GM19397 (cell line): ENCODE measurements at regions not wholly inside any gene's neighbourhood (a gene's known extent, or its start where the extent isn't known, plus 50 kb on each side); places are given as distances from the start of the nearest gene placed in this dataset.

Experiments used
- ATAC-seq: cut with Tn5 transposase; IDR thresholded peaks from one replicate; pipeline ENCODE4 v1.9.1; 2021; ENCODE audit warnings: mild to moderate bottlenecking, moderate library complexity; ENCODE audit not compliant: unreplicated experiment

DNA sequence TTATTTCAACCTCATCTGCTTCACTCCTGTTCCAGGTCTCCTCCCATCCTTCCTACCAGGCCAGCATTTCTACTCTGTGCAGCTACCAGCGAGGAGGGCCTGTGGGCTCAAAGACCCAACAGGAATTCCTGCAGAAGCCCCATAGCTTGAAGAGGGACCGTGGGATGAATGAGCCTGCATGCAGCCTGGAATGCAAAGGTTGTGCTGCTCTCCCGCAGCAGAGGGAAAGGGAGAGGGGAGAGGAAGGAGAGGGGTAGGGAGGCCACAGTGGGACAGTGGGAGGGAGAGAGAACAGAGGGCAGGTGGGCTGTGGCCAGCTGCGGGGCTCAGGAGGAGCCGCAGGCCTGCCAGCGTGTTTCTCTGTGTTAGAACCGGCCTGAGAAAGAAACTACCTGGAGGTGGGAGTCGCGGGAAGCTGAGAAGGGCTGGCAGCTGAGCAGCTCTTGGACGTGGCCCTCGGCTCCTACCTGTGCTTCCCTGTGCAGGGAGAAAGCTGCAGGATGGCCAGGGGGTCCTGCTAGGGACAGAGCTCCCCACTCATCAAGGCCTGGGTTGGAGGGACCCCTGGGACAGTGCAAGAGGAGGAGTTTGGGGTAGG, 66.1 kb upstream of the MLN start:
- no peak for ATAC-seq

DNA sequence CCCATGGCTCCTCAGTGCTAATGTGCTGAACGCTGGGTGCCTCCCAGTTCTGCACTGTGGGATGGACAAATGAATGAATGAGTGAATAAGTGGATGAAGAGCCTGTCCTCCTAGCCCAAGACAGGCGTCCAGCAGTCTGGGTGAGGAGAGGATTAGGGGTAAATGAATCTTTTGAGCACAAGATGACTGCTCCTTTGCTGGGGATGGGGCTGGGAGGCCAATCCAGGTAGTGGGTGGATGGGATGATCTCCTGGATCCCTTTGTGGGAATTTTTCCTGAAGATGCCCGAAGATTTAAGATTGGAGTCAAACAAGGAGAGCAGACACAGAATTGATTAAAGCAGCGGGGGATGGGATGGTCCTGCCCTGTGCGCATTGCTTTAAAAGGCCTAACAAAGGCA, 65.3 kb upstream of the MLN start:
- ATAC-seq, result no peak

DNA sequence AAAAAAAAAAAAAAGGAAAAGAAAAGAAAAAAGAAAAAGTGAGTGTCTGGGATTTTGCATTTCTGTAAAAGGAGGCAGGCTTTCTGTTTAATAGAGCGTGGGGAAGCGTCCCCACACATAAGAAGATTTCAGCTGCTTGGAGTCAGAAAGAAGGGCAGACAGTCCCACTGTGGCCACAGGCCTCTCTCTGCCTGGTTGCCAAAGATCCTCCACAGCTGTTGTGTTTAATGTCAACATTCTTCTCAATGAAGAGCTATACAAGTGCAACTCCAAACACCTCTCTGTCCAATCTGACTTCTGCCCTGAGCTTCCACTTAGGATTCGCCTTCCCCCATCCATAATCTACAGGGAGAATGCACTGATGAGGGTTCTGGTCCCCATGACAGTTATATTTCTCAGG, 64.3 kb upstream of the MLN start:
- no peak for ATAC-seq

DNA sequence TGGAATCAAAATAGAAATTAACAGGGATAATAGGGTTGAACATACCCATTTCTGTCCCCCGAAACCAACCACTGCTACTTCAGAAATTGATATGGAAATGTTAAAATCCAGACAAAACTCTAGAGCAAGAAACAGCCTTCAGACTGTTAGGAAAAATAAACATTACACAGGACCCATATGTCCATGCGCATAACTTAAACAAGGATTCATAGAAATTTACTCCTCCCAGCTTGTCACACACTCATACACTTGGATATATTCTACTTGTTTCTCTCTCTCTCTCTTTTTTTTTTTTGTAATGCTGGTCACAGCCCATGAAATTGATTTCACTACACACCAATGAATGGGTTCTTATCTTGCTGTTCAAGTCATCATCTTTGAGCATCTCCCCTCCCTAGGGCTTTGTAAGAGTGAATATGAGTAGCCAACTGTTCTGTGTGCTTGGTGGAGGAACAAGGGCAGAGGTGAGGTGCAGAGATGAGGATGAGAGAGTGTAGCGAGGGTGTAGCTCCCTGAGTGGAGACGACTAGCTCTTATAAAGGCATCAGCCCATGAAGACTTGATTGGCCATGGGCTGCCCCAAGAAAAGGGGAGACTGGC, 61.8 kb upstream of the MLN start:
- ATAC-seq, result no peak

DNA sequence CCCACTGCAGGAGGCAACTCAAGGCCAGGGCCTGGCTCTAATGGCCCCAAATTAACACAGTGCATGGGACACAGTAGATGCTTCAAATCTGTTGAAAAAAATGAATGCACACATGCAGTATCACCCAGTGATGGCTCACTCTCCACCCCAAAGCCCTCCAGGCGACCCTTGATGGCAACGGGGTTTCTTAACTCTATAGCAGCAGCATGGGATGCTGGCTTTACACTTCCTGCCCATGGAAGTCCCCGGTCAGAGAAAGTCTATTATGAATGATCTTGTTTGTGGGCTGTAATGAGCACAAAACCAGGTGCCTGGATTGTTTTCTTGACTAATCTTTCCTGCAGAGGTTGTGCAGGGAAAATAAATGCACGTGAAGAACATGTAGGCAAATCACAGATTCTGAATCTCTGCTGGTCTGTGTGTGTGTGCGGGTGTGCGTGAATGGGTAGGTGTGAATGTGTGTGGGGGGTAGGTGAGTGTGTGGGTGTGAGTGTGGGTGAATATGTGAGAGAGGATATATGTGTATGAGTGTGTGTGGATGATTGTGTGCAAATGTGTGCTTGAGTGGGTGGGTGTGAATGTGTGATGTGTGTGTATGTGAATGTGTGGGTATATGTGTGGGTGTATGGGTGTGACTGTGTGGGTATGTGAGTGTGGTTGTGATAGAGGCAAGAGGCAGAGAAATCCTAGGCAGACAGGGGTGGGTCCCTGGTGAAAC, 60.1 kb upstream of the MLN start:
- no peak for ATAC-seq

DNA sequence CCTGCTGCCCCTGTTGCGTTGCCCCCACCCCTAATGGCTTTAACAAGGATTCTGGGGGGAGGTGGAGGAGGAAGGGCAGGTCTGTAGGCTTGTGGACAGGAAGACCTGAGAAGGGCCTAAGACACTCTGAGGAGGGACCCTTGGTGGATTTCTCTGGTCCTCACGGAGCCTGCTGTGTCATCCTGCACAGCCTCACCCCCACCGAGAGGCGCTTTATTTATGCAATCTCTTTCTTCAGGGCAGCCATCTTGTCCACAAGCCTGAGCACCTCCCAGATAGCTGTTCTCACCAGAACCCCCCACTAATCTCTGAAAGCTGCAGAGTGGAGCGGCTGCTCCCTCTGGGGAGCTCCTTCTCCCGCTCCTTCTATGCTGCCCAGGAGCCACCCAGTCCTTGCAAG, 59.3 kb upstream of the MLN start:
- ATAC-seq, result no peak

DNA sequence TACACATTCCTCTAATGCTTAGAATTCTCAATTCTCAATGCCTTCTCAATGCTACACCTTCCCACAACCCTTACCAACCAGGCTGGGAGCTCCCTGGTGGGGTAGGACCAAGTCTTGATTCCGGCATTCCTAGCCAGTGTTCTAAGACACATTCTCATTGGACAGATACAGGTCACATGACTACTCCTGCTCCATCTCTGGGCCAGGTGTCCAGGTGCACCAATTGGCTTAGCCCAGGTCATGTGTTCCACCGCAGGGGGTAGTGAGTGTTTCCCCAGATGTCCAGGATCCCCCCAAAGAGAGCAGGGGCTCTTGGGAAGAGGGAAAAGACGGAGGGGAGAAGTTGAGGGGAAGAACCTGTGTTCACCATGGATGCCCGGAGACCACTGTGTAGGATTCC, 58.7 kb upstream of the MLN start:
- no peak for ATAC-seq

DNA sequence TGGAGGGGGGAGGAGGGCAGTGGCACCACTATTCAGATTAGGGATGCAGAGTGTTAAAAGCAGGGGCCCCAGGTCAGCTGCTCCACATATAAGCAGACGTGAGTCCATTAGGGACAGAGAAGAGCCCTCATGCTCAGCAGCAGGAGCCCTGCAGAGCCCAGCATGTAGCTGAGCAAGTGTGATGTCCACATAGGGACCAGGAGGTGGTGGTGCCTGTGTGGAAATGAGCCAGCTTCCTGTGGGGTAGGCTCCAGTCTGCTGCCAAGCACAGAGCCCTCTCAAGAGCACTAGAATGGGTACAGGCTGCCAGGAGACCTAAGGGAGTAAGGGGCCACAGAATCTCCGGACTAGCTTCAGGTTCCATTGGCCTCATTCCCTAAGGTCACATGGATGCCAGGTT, 57.9 kb upstream of the MLN start:
- no peak for ATAC-seq

DNA sequence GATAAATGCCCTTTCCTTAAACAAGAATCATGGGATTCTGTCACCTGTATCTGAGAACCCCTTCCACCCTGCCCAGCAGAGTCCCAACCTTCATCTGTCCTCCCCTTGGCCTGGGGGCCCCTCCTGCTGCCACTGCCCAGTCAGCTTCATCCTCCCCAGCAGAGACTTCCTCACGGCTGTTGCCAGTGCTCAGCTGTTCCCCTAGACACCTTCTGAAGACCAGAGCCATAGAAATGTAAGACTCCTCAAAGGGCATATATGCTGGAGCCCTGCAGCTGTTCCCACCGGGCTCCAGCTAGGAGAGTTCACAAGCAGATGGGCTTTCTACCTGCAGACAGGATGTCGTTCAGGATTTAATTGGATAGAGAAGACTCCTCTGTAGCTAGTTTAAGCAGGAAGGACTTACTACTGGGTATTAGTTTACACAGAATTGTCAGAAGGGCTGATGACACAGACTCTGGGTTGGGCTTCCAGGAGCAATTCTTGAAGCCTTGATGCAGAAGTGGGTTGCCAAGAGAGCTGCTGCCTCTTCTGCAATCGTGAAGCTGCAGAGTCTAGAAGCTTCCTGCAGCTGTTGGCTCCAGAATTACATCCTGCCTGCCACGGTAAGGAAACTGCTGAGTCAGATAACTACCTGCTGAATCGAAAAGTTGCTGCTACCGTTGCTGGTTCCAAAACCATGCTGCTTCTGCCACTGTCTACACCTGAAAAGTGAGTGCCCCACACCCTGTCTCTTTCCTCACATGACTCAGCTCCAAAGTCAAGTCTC, 57.1 kb upstream of the MLN start:
- no peak for ATAC-seq

DNA sequence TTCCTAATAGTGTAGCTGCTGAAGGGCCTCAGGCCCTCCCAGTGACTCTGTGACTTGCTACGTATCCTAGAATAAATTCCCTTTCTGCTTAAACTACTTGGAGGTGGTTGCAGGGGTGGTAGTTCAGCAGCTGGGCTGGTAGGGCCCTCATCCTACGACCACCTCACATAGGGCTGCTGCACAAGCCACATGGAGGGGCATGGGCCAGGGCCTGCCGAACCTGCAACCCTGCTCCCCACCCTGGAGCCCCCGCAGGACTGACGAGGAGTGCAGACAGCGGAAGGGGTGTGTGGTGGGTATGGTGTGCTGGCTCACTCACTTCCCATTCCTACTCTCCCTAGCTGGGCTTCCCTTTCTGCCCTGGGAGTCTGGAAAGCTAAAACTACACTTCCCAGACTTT, 56.2 kb upstream of the MLN start:
- ATAC-seq, result no peak

DNA sequence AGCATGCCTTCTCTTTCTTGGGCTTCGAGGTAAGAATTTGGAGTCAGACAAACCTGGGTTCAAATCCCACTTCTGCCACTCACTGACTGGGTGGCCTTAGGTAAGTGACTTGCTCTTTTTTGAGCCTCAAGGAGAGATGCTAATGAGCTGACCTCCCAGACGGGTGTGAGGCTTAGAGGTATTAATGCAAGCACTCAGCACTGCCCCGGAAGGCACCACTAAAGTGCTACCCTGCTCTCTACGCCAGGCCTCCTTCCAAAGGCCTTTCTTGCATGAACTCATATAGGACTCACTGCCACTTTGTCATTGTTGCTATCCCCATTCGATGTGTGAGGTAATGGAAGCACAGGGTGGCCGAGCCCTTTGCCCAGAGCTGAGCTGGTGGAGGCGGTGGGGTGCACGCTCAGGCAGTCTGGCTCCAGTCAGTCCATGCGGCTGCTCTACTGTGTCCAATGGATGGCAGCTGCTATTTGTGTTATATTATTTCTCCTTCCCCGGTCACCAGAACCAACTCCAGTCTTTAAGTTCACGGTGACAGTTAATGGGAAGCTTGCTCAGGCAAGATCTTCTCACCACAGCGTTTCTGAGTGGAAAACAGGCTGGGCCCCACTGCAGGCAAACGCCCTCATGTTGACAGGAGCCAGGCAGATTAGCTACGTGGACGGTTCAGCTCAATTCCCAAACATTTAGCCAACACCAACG, 55.2 kb upstream of the MLN start:
- no peak for ATAC-seq

DNA sequence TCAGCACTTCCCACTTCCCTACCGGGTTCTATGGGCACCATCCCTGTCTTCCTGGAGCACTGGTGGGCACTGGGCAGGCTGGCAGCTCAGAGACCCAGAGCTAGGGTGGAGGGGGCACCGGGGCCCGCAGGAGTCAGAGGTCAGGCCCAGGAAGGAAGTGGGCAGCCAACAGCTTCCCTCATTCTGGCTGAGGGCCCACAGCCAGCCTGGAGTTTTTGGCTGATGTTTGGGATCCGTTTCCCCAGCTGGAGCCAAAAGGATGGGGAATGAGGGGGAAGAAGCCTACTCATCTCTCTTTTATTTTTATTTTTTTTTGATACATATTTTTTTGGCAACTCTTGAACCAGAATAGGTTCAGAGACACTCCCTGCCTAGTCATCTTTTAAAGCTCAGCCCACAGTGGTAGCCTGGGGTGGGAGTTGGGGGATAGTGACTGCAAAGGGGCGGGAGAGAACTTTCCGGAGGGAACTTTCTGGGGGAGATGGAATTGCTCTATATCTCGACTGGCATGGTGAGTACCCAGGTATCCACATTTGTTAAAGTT, 54.2 kb upstream of the MLN start:
- no peak for ATAC-seq

DNA sequence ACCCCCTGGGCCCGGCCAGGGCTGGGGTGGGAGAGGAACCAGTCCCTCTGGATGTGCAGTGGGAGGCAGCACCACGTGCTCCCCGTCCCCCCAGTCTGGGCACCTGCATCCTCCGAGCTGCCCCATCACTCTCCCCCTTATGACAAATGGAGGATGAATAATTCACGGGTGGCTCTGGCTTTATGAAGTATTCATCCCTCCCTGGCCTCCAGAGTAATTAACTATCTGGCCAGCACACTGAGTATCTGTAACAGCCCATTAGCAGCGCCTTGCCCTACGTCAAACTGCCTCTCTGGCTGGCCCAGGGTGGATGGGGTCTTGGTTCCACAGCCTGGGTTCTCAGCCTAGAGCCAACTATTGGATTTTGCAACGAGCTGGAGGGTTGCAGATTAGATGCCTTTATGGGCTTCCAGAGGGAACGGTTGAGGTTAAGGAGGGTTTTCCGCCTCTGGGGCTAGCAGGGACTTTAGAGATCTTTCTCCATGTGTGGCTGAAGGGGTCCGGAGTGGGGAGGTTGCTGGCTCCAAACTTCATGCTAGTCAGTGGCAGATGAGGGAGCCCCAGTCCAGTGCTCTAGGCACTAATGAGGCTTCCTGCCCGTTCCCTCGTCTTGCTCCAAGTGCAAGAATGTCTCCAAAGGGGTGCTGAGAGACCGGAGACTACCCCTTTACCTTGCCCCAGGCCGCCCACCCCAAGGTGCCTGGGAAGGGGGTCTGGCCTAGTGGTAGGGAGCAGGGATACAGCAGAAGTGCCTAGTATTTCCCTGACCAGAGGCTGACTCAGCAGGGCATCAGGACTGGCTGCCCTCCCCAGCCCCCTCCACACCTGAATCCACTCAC, 53.5 kb upstream of the MLN start:
- no peak for ATAC-seq

DNA sequence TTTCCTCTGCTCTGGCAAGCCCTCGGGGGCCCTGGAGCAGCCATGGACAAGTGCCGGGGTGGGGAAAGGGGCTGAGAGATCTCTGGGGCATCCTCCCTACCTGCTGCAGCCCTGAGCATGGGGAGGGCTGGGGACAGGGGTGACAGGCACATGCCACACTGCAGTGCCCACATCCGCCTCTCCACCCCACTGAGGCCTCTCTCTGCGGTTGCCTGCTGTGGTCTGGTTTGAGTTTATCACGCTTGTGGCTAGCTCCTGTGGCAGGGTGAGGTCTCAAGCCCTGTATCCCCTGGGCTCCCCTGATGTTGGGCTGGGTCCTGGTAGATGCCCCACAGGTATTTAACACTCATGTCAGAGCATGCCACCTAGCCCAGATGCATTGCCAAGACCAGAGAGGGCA, 52.9 kb upstream of the MLN start:
- no peak for ATAC-seq

DNA sequence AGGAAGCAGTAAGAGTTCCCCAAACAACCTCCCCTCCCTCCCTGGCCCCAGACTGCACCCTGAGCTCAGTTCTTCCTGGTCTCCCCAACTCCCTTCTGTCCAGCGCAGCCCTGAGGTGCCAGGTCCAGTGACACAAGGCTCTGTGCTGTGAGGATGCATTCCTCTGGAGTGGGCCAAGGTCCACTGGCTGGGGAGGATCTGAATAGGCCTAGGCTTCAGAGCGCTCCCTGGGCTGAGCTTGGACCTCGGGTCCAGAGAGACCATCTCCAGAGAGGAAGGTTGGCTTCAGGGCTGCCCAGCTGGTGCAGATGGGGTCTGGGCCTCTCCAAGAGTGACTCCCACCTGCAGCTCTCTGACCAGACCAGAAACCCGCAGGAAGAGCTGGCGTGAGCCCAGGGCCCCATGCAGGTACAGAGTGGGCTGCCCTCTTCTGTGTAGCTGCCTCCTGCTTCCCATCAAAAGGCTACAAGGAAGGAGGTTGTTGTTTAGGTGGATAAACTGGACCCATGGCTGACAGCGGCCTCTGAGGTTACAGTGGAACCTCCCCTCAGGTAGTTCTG, 52.3 kb upstream of the MLN start:
- ATAC-seq, result no peak

DNA sequence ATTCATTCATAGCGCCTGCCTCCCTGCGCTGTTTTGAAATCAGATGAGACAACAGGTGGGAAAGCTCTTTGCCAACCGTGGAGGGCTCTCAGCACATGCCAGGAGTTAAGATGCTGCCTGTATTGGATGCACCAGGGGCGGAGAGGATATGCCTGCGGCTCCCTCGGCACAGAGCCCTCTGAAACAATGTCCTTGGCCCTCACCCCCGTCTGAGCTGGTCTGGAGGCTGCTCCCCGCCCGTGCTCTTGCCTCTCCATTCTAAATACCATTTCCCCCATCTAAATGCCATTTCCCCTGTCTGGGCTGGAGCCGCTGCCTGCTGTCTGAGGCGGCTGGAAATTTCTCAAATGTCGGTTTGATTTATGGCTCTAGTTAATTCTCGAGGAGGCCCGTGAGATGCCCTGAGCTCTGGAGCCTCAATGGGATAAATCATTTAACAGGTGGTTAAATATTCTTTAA, 50.8 kb upstream of the MLN start:
- ATAC-seq, result no peak

DNA sequence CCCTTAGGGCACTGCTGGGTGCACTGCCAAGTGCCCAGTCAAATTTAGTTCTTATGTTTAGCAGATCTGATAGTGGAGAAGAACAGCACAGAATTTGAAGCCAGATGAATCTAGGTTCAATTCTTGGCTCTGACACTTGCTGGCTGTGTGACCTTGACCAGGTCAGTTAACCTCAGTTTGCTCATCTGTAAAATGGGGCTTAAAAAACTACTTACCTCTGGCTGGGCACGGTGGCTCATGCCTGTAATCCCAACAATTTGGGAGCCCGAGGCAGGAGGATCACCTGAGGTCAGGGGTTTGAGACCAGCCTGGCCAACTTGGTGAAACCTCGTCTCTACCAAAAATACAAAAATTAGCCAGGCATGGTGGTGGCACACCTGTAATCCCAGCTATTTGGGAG, 49.9 kb upstream of the MLN start:
- ATAC-seq, result no peak
